Astrocyte (in vitro differentiated cells and primary cell): ENCODE measurements at regions not wholly inside any gene's neighbourhood (a gene's known extent, or its start where the extent isn't known, plus 50 kb on each side); places are given as distances from the start of the nearest gene placed in this dataset.

ENCODE experiments used
- DNase-seq: peaks from one replicate; pipeline ENCODE4 v3.0.0-alpha.2; 2010; ENCODE audit warnings: low read depth
- FAIRE-seq: peaks from 2 replicates; lab custom pipeline; 2011; peaks lifted over from hg19 to GRCh38; lab: Jason Lieb, UNC
- H2AFZ ChIP-seq: 2 replicates; pipeline ENCODE4 v1.6.0; 2012; ENCODE audit warnings: low read depth, low read length, inconsistent platforms
- H3K27ac ChIP-seq: 2 replicates; pipeline ENCODE4 v1.5.1; 2011; ENCODE audit warnings: low read depth, low read length, inconsistent platforms
- H3K27me3 ChIP-seq: 2 replicates; pipeline ENCODE4 v1.6.0; 2011; ENCODE audit warnings: low read length, inconsistent platforms; ENCODE audit not compliant: insufficient read depth
- H3K36me3 ChIP-seq: 2 replicates; pipeline ENCODE4 v1.5.1; 2011; ENCODE audit warnings: low read length, inconsistent platforms; ENCODE audit not compliant: insufficient read depth
- H3K4me1 ChIP-seq: 2 replicates; pipeline ENCODE4 v1.5.1; 2011; ENCODE audit warnings: low read length, inconsistent platforms; ENCODE audit not compliant: insufficient read depth
- H3K4me2 ChIP-seq: 2 replicates; pipeline ENCODE4 v1.6.0; 2012; ENCODE audit warnings: low read length, inconsistent platforms
- H3K4me3 ChIP-seq: 2 replicates; pipeline ENCODE4 v1.5.1; 2011; ENCODE audit warnings: low read depth, mild to moderate bottlenecking, low read length, inconsistent platforms; ENCODE audit not compliant: insufficient read depth
- H3K79me2 ChIP-seq: 2 replicates; pipeline ENCODE4 v1.6.0; 2012; ENCODE audit warnings: mild to moderate bottlenecking, low read length, inconsistent platforms; ENCODE audit not compliant: insufficient read depth
- H3K9ac ChIP-seq: 2 replicates; pipeline ENCODE4 v1.6.0; 2012; ENCODE audit warnings: mild to moderate bottlenecking, low read length, inconsistent platforms
- H3K9me3 ChIP-seq: 2 replicates; pipeline ENCODE4 v1.5.1; 2012; ENCODE audit warnings: low read depth, mild to moderate bottlenecking, low read length, inconsistent platforms; ENCODE audit not compliant: insufficient read depth
- H4K20me1 ChIP-seq: 2 replicates; pipeline ENCODE4 v1.6.0; 2012; ENCODE audit warnings: low read length, inconsistent platforms; ENCODE audit not compliant: insufficient read depth
- H3K27ac Mint-ChIP-seq: one replicate; pipeline ENCODE4 v1.8.0; 2021; ENCODE audit warnings: mild to moderate bottlenecking, mixed read lengths; ENCODE audit not compliant: unreplicated experiment
- H3K27me3 Mint-ChIP-seq: one replicate; pipeline ENCODE4 v1.8.0; 2021; ENCODE audit warnings: low read depth, mixed read lengths; ENCODE audit not compliant: unreplicated experiment
- H3K36me3 Mint-ChIP-seq: one replicate; pipeline ENCODE4 v1.8.0; 2021; ENCODE audit warnings: low read depth, mixed read lengths; ENCODE audit not compliant: unreplicated experiment
- H3K4me1 Mint-ChIP-seq: one replicate; pipeline ENCODE4 v1.8.0; 2021; ENCODE audit warnings: low read depth, mixed read lengths; ENCODE audit not compliant: unreplicated experiment
- H3K4me3 Mint-ChIP-seq: one replicate; pipeline ENCODE4 v1.8.0; 2021; ENCODE audit warnings: mild to moderate bottlenecking, moderate library complexity, mixed read lengths; ENCODE audit not compliant: unreplicated experiment
- H3K9me3 Mint-ChIP-seq: one replicate; pipeline ENCODE4 v1.8.0; 2021; ENCODE audit warnings: mild to moderate bottlenecking, mixed read lengths; ENCODE audit not compliant: unreplicated experiment
- CTCF ChIP-seq: IDR thresholded peaks from 2 replicates; pipeline ENCODE4 v1.5.1; 2011; ENCODE audit warnings: low read depth, mild to moderate bottlenecking, inconsistent platforms, low read length, moderate library complexity; ENCODE audit not compliant: insufficient read depth
- EZH2 ChIP-seq: IDR thresholded peaks from 2 replicates; pipeline ENCODE4 v1.6.1; 2012; ENCODE audit warnings: mild to moderate bottlenecking, low read length, inconsistent platforms; ENCODE audit not compliant: insufficient read depth

GRCh38 chr11:97865424-97866012, 1155.2 kb upstream of the CNTN5 start:
- DNase-seq, result no peak
- H3K36me3 Mint-ChIP-seq, result no peaks in the 10 kb centered on the region
- H3K27me3 Mint-ChIP-seq, result no peaks in the 10 kb centered on the region
- H2AFZ ChIP-seq, result no peak overlapping the region
- no peaks in the 10 kb centered on the region for H3K79me2 ChIP-seq
- no peak overlapping the region for H3K27ac ChIP-seq
- H3K4me3 Mint-ChIP-seq, result no peak overlapping the region
- H4K20me1 ChIP-seq, result no peaks in the 10 kb centered on the region
- no peaks in the 10 kb centered on the region for H3K4me1 ChIP-seq
- H3K9me3 ChIP-seq, result no peaks in the 10 kb centered on the region
- peaks cover 6% of the 10 kb centered on the region for H3K9me3 Mint-ChIP-seq
- H3K4me1 Mint-ChIP-seq, result peaks cover 5% of the 10 kb centered on the region
- no peak overlapping the region for H3K9ac ChIP-seq
- no peaks in the 10 kb centered on the region for H3K36me3 ChIP-seq
- no peak overlapping the region for H3K27ac Mint-ChIP-seq
- no peak overlapping the region for H3K4me2 ChIP-seq
- FAIRE-seq, result no peak
- H3K4me3 ChIP-seq, result no peak overlapping the region
- TF ChIP-seq EZH2, result no peak
- no peak for TF ChIP-seq CTCF
- H3K27me3 ChIP-seq, result no peaks in the 10 kb centered on the region

- no peak overlapping the region for H3K27ac Mint-ChIP-seq
- no peak overlapping the region for H2AFZ ChIP-seq
These were observed 1148.9 kb upstream of the CNTN5 start for GRCh38 chr11:97871816-97872215.

More at GRCh38 chr11:97871816-97872215, 1148.9 kb upstream of the CNTN5 start:
- TF ChIP-seq CTCF (no peak), EZH2 (no peak)
- Histone ChIP-seq H3K36me3 (no peaks in the 10 kb centered on the region), H3K9me3 (no peaks in the 10 kb centered on the region), H3K27me3 (no peaks in the 10 kb centered on the region), H3K79me2 (no peaks in the 10 kb centered on the region), H3K9ac (no peak overlapping the region), H3K4me3 (no peak overlapping the region), H3K4me1 (no peaks in the 10 kb centered on the region), H4K20me1 (no peaks in the 10 kb centered on the region), H3K4me2 (no peak overlapping the region), H3K27ac (no peak overlapping the region)
- no peaks in the 10 kb centered on the region for H3K4me1 Mint-ChIP-seq
- H3K36me3 Mint-ChIP-seq, result no peaks in the 10 kb centered on the region
- H3K9me3 Mint-ChIP-seq, result no peaks in the 10 kb centered on the region
- no peaks in the 10 kb centered on the region for H3K27me3 Mint-ChIP-seq
- FAIRE-seq, result no peak
- DNase-seq, result no peak
- H3K4me3 Mint-ChIP-seq, result no peak overlapping the region
